ENCODE measurements at regions not wholly inside any gene's neighbourhood (a gene's known extent, or its start where the extent isn't known, plus 50 kb on each side); places are given as distances from the start of the nearest gene placed in this dataset.

DNA sequence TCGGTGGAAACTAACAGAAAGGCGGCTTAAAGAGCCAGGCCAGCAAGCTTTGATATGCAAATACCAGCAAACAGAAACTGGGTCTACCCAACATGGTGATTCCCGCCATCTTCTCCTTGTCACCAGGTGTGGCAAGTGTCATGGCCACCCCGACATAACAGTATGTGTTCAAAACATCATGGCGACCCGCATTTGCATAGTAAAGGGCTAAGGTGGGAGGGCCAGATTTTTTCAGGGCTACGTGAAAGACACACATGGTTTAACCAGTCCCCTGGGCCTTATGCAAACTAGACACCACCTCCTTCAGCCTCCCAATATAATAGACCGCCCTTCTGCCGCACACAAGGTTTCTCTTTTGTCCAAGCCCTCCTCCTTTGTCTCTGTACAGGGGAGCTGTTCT is 260.4 kb downstream of the METTL4 start:
- ChIA-PET CTCF (no interaction called here), POLR2A (no interaction called here)
- Mint-ChIP-seq H3K4me3 (no peak overlapping the region), H3K9me3 (no peaks in the 10 kb centered on the region), H3K27ac (no peak overlapping the region), H3K36me3 (ENCODE audit: low read depth) (no peaks in the 10 kb centered on the region), H3K4me1 (ENCODE audit: low read depth) (no peaks in the 10 kb centered on the region), H3K27me3 (peaks cover 45% of the 10 kb centered on the region)
- H3K4me1 ChIP-seq (ENCODE audit: insufficient read depth, low read length), result no peaks in the 10 kb centered on the region
- peaks cover 0 to 40% of the 10 kb centered on the region in 2 experiments for H3K27me3 ChIP-seq (ENCODE audit: control insufficient read depth in 1 of 2, insufficient read depth in 2 of 2, low read length in 2 of 2)
- ATAC-seq (ENCODE audit: poor library complexity) (no peak), DNase-seq (no peak)
- no peaks in the 10 kb centered on the region for H3K36me3 ChIP-seq (ENCODE audit: insufficient read depth, low read length)
- TF ChIP-seq, protein P1, sequence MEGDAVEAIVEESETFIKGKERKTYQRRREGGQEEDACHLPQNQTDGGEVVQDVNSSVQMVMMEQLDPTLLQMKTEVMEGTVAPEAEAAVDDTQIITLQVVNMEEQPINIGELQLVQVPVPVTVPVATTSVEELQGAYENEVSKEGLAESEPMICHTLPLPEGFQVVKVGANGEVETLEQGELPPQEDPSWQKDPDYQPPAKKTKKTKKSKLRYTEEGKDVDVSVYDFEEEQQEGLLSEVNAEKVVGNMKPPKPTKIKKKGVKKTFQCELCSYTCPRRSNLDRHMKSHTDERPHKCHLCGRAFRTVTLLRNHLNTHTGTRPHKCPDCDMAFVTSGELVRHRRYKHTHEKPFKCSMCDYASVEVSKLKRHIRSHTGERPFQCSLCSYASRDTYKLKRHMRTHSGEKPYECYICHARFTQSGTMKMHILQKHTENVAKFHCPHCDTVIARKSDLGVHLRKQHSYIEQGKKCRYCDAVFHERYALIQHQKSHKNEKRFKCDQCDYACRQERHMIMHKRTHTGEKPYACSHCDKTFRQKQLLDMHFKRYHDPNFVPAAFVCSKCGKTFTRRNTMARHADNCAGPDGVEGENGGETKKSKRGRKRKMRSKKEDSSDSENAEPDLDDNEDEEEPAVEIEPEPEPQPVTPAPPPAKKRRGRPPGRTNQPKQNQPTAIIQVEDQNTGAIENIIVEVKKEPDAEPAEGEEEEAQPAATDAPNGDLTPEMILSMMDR (IDR thresholded peaks at IDR 0.05), result no peak
- intact Hi-C loops (cut with DNase I, micrococcal nuclease), result no loop called here
- no peaks in the 10 kb centered on the region for H3K9me3 ChIP-seq (ENCODE audit: control insufficient read depth in 1 of 2, insufficient read depth in 1 of 2, low read length in 2 of 2)
- H3K27ac ChIP-seq (ENCODE audit: low read depth in 1 of 2, low read length in 2 of 2), result no peak overlapping the region
- H3K4me3 ChIP-seq (ENCODE audit: low read length), result no peak overlapping the region

DNA sequence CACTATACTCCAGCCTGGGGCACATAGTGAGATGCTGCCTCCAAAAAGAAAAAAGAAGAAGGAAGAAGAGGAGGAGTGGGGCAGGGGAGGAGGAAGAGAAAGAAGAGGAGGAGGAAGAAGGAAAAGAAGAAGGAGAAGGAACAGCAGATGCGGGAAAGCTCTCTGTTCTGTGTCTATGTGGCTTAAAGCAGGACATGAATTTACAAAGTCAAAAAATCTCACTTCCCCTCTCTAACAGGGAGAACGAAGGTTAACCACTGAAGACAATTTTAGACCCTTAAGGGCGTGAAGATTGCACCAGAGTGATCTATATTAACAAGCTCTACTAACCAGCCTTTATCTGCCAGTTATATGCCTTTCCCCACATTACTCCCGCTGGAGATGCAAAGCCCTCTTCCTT is 258.9 kb downstream of the METTL4 start:
- TF ChIP-seq, protein P1 (IDR thresholded peaks at IDR 0.05), result no peak
- no peaks in the 10 kb centered on the region for H3K36me3 Mint-ChIP-seq (ENCODE audit: low read depth)
- Histone ChIP-seq H3K4me1 (ENCODE audit: insufficient read depth, low read length) (no peaks in the 10 kb centered on the region), H3K9me3 (ENCODE audit: control insufficient read depth in 1 of 2, insufficient read depth in 1 of 2, low read length in 2 of 2) (no peaks in the 10 kb centered on the region), H3K27ac (ENCODE audit: low read depth in 1 of 2, low read length in 2 of 2) (no peak overlapping the region), H3K4me3 (ENCODE audit: low read length) (no peak overlapping the region), H3K36me3 (ENCODE audit: insufficient read depth, low read length) (no peaks in the 10 kb centered on the region), H3K27me3 (ENCODE audit: control insufficient read depth in 1 of 2, insufficient read depth in 2 of 2, low read length in 2 of 2) (peaks cover 0 to 36% of the 10 kb centered on the region in 2 experiments)
- DNase-seq (no peak), ATAC-seq (ENCODE audit: poor library complexity) (no peak)
- H3K9me3 Mint-ChIP-seq, result no peaks in the 10 kb centered on the region
- peaks cover 49% of the 10 kb centered on the region for H3K27me3 Mint-ChIP-seq
- intact Hi-C loops (cut with DNase I, micrococcal nuclease), result no loop called here
- H3K4me1 Mint-ChIP-seq (ENCODE audit: low read depth), result no peaks in the 10 kb centered on the region
- ChIA-PET CTCF (no interaction called here), POLR2A (no interaction called here)
- H3K27ac Mint-ChIP-seq, result no peak overlapping the region
- no peak overlapping the region for H3K4me3 Mint-ChIP-seq

DNA sequence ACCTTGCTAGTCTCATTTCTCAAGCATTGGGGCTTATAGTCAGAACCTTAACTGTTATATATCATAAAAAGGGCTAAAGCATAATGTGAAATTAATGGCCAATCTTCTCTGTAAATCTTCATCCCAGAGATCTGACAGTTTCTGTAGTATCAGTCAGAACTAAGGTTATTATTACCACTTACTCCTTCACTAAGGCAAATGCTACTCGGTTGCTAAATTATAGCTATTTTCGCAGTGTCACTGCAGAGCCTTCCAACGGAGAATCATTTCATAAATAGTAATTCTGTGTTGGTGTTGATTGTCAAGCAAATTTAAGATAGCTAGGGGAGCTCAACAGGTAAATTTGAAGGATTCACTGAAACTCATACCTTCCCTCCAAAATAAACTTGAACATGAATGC is 258.0 kb downstream of the METTL4 start:
- intact Hi-C loops (cut with DNase I, micrococcal nuclease), result no loop called here
- DNase-seq (no peak), ATAC-seq (ENCODE audit: poor library complexity) (no peak)
- Mint-ChIP-seq H3K27ac (no peak overlapping the region), H3K36me3 (ENCODE audit: low read depth) (no peaks in the 10 kb centered on the region), H3K9me3 (no peaks in the 10 kb centered on the region), H3K4me3 (no peak overlapping the region), H3K27me3 (peaks cover 49% of the 10 kb centered on the region), H3K4me1 (ENCODE audit: low read depth) (no peaks in the 10 kb centered on the region)
- Histone ChIP-seq H3K27ac (ENCODE audit: low read depth in 1 of 2, low read length in 2 of 2) (no peak overlapping the region), H3K27me3 (ENCODE audit: control insufficient read depth in 1 of 2, insufficient read depth in 2 of 2, low read length in 2 of 2) (peaks cover 0 to 36% of the 10 kb centered on the region in 2 experiments), H3K4me1 (ENCODE audit: insufficient read depth, low read length) (no peaks in the 10 kb centered on the region), H3K4me3 (ENCODE audit: low read length) (no peak overlapping the region), H3K36me3 (ENCODE audit: insufficient read depth, low read length) (no peaks in the 10 kb centered on the region), H3K9me3 (ENCODE audit: control insufficient read depth in 1 of 2, insufficient read depth in 1 of 2, low read length in 2 of 2) (no peaks in the 10 kb centered on the region)
- CTCF ChIA-PET, result no interaction called here
- TF ChIP-seq, protein P1 (IDR thresholded peaks at IDR 0.05), result no peak
- POLR2A ChIA-PET, result no interaction called here
